SK-N-SH (cell line): ENCODE measurements at regions not wholly inside any gene's neighbourhood (a gene's known extent, or its start where the extent isn't known, plus 50 kb on each side); places are given as distances from the start of the nearest gene placed in this dataset.

Experiments
- CTCF ChIA-PET: fragments of 300-600, 350-600 bp; formaldehyde crosslinking; extraction: SDS; loops from one replicate; lab custom pipeline; 2021; lab: Yijun Ruan, JAX
- POLR2A ChIA-PET: fragments of 350-600 bp; sonication (Branson Sonifier 250); formaldehyde crosslinking; extraction: SDS; loops from one replicate; lab custom pipeline; 2020; ENCODE audit warnings: antibody characterized with exemption, inconsistent platforms; lab: Yijun Ruan, JAX
- DNase-seq: peaks from one replicate; pipeline ENCODE4 v3.0.0; 2012
- H2AFZ ChIP-seq: fragments of 200-600 bp; sonication (generic); 2 replicates; pipeline ENCODE4 v1.8.1; 2016; ENCODE audit warnings: antibody characterized with exemption, mild to moderate bottlenecking, low read depth
- H3F3A ChIP-seq: fragments of 200-600 bp; sonication (generic); replicated peaks from 2 replicates; pipeline ENCODE3; 2016; ENCODE audit warnings: antibody characterized with exemption, mild to moderate bottlenecking; ENCODE audit not compliant: insufficient read depth
- H3K27ac ChIP-seq, 2 experiments: fragments of 200-500 bp in 1 of 2; fragments of 200-600 bp in 1 of 2; sonication (Bioruptor generic) in 1 of 2; sonication (generic), shearing (Covaris generic) in 1 of 2; 2 replicates each; pipeline versions ENCODE4 v1.5.1 to v1.6.1; 2014 to 2016; ENCODE audit warnings: low read depth in 2 of 2, inconsistent platforms in 1 of 2, low read length in 1 of 2, mild to moderate bottlenecking in 1 of 2, mixed read lengths in 1 of 2
- H3K27me3 ChIP-seq: fragments of 200-600 bp; sonication (generic), shearing (Covaris generic); 2 replicates; pipeline ENCODE4 v1.6.1; 2016; ENCODE audit warnings: mixed run types; ENCODE audit not compliant: insufficient read depth
- H3K36me3 ChIP-seq, 2 experiments: fragments of 200-500 bp in 1 of 2; fragments of 200-600 bp in 1 of 2; sonication (Bioruptor generic) in 1 of 2; sonication (generic) in 1 of 2; replicated peaks in 1 of 2; 2 replicates each; pipeline versions ENCODE3 to v1.5.1; 2014 to 2016; ENCODE audit warnings: low read length in 1 of 2, mild to moderate bottlenecking in 1 of 2; ENCODE audit not compliant: insufficient read depth in 2 of 2, control insufficient read depth in 1 of 2
- H3K4me1 ChIP-seq, 2 experiments: fragments of 200-500 bp in 1 of 2; fragments of 200-600 bp in 1 of 2; sonication (Bioruptor generic) in 1 of 2; sonication (generic), shearing (Covaris generic) in 1 of 2; 2 replicates each; pipeline versions ENCODE4 v1.5.1 to v1.6.1; 2014 to 2016; ENCODE audit warnings: low read depth in 1 of 2, low read length in 1 of 2, mixed run types in 1 of 2; ENCODE audit not compliant: insufficient read depth in 2 of 2, control insufficient read depth in 1 of 2
- H3K4me2 ChIP-seq: fragments of 200-600 bp; sonication (generic), shearing (Covaris generic); 2 replicates; pipeline ENCODE4 v1.6.1; 2017; ENCODE audit warnings: mixed run types
- H3K4me3 ChIP-seq, 2 experiments: fragments of 200-500 bp in 1 of 2; fragments of 200-600 bp in 1 of 2; sonication (Bioruptor generic) in 1 of 2; sonication (generic), shearing (Covaris generic) in 1 of 2; 2 replicates each; pipeline versions ENCODE4 v1.5.1 to v1.8.1; 2014 to 2016; ENCODE audit warnings: low read depth in 2 of 2, inconsistent platforms in 1 of 2, low read length in 1 of 2, mild to moderate bottlenecking in 1 of 2, mixed read lengths in 1 of 2, moderate library complexity in 1 of 2
- H3K79me2 ChIP-seq: fragments of 200-600 bp; sonication (generic); 2 replicates; pipeline ENCODE4 v1.8.1; 2017; ENCODE audit warnings: mild to moderate bottlenecking; ENCODE audit not compliant: insufficient read depth
- H3K9ac ChIP-seq: fragments of 200-600 bp; sonication (generic); 2 replicates; pipeline ENCODE4 v1.6.1; 2017; ENCODE audit warnings: mixed run types
- H3K9me2 ChIP-seq: fragments of 200-600 bp; sonication (generic); 2 replicates; pipeline ENCODE4 v1.6.1; 2017; ENCODE audit warnings: mixed run types
- H3K9me3 ChIP-seq: fragments of 200-600 bp; sonication (generic); 2 replicates; pipeline ENCODE4 v1.6.1; 2017; ENCODE audit warnings: mixed run types, mild to moderate bottlenecking, moderate library complexity
- H4K20me1 ChIP-seq: fragments of 200-600 bp; sonication (generic); 2 replicates; pipeline ENCODE4 v1.6.1; 2017; ENCODE audit warnings: mild to moderate bottlenecking, mixed run types; ENCODE audit not compliant: insufficient read depth
- CHD2 ChIP-seq: fragments of 150-350 bp; IDR thresholded peaks from 2 replicates; pipeline ENCODE4 v1.6.1; 2018; ENCODE audit warnings: low read length; ENCODE audit not compliant: partially characterized antibody
- EP300 ChIP-seq, 2 experiments: IDR thresholded peaks; 2 replicates each; pipeline versions ENCODE4 v1.4.0 to v1.6.1; 2012; ENCODE audit warnings: borderline replicate concordance in 1 of 2, low read depth in 1 of 2, low read length in 1 of 2
- EZH2phosphoT487 ChIP-seq: fragments of 200-600 bp; sonication (generic); IDR thresholded peaks from 2 replicates; pipeline ENCODE4 v1.6.1; 2017; ENCODE audit warnings: low read depth, mixed run types, mild to moderate bottlenecking, antibody characterized with exemption, moderate library complexity, borderline replicate concordance
- FOSL2 ChIP-seq: IDR thresholded peaks from 2 replicates; pipeline ENCODE4 v1.4.0; 2012; ENCODE audit warnings: low read depth, mild to moderate bottlenecking, moderate library complexity, borderline replicate concordance
- FOXM1 ChIP-seq: IDR thresholded peaks from 2 replicates; pipeline ENCODE4 v1.4.0; 2012; ENCODE audit warnings: low read depth, mild to moderate bottlenecking
- GABPA ChIP-seq: IDR thresholded peaks from 2 replicates; pipeline ENCODE4 v1.4.0; 2012; ENCODE audit warnings: low read depth, mild to moderate bottlenecking
- GATA2 ChIP-seq: sonication (generic); formaldehyde crosslinking; IDR thresholded peaks from 2 replicates; pipeline ENCODE4 v1.5.0; 2020; ENCODE audit warnings: mild to moderate bottlenecking, missing genetic modification reagents
- IRF3 ChIP-seq: fragments of 150-350 bp; IDR thresholded peaks from 2 replicates; pipeline ENCODE4 v1.6.1; 2016; ENCODE audit warnings: mild to moderate bottlenecking, low read depth, low read length
- JUND ChIP-seq: IDR thresholded peaks from 2 replicates; pipeline ENCODE4 v1.4.0; 2012
- MAX ChIP-seq: IDR thresholded peaks from 2 replicates; pipeline ENCODE4 v1.4.0; 2012; ENCODE audit warnings: low read depth
- NFIC ChIP-seq: IDR thresholded peaks from 2 replicates; pipeline ENCODE4 v1.4.0; 2012; ENCODE audit warnings: borderline replicate concordance
- PBX3 ChIP-seq: IDR thresholded peaks from 2 replicates; pipeline ENCODE4; 2012
- POLR2AphosphoS5 ChIP-seq: IDR thresholded peaks from 2 replicates; pipeline ENCODE4 v1.6.1; 2012; ENCODE audit warnings: low read depth, low read length
- RAD21 ChIP-seq: IDR thresholded peaks from 2 replicates; pipeline ENCODE4 v1.6.1; 2012; ENCODE audit warnings: mild to moderate bottlenecking, low read length
- RFX5 ChIP-seq: IDR thresholded peaks from 2 replicates; pipeline ENCODE4 v1.6.1; 2012; ENCODE audit warnings: mild to moderate bottlenecking, improper control_type of control experiment, low read length
- RXRA ChIP-seq: IDR thresholded peaks from 2 replicates; pipeline ENCODE4 v1.4.0; 2012; ENCODE audit warnings: low read depth, mild to moderate bottlenecking, borderline replicate concordance
- TAF1 ChIP-seq: IDR thresholded peaks from 2 replicates; pipeline ENCODE4 v1.6.1; 2012; ENCODE audit warnings: low read depth, mild to moderate bottlenecking, low read length, moderate library complexity, borderline replicate concordance
- TEAD4 ChIP-seq: IDR thresholded peaks from 2 replicates; pipeline ENCODE4 v1.4.0; 2012; ENCODE audit warnings: mild to moderate bottlenecking, borderline replicate concordance; ENCODE audit not compliant: insufficient read depth
- USF1 ChIP-seq: IDR thresholded peaks from 2 replicates; pipeline ENCODE4 v1.4.0; 2012; ENCODE audit warnings: low read depth, borderline replicate concordance
- ZBTB33 ChIP-seq: IDR thresholded peaks from 2 replicates; pipeline ENCODE4 v1.4.0; 2012; ENCODE audit warnings: low read depth, borderline replicate concordance
- WGBS: methylation state at CpG from one replicate; pipeline ENCODE4 v1.1.6; 2017; ENCODE audit warnings: low lambda C conversion rate; 5-methylcytosine and 5-hydroxymethylcytosine counted together

GRCh38 chr3:6657591-6657990 lies 203.3 kb upstream of the GRM7 start:
- Histone ChIP-seq H3K79me2 (no peaks in the 10 kb centered on the region), H3K9me2 (no peaks in the 10 kb centered on the region), H3K27ac (no peak overlapping the region), H3K27me3 (no peaks in the 10 kb centered on the region), H4K20me1 (no peaks in the 10 kb centered on the region), H3F3A (no peaks in the 10 kb centered on the region), H3K4me2 (no peak overlapping the region), H3K9me3 (peaks cover 3% of the 10 kb centered on the region; the same call in 1 of the 2 replicates), H3K9ac (no peak overlapping the region), H2AFZ (no peak overlapping the region), H3K36me3 (no peaks in the 10 kb centered on the region), H3K4me3 (no peak overlapping the region), H3K4me1 (no peaks in the 10 kb centered on the region)
- WGBS, result 7% methylated on average over 2 of the region's 2 CpGs
- TF ChIP-seq CHD2 (no peak), GABPA (no peak)
- ChIA-PET CTCF (no interaction called here), POLR2A (no interaction called here)
- DNase-seq, result no peak

- no peak overlapping the region for H2AFZ ChIP-seq
- no peaks in the 10 kb centered on the region for H4K20me1 ChIP-seq
- no peak overlapping the region for H3K4me3 ChIP-seq
- H3K4me1 ChIP-seq, result no peaks in the 10 kb centered on the region
- no peaks in the 10 kb centered on the region for H3F3A ChIP-seq
- no peak overlapping the region for H3K27ac ChIP-seq
- no peaks in the 10 kb centered on the region for H3K27me3 ChIP-seq
- POLR2A ChIA-PET, result no interaction called here
- H3K79me2 ChIP-seq, result no peaks in the 10 kb centered on the region
- no peak for TF ChIP-seq RAD21
- no peak for TF ChIP-seq TEAD4
- no peak for TF ChIP-seq RFX5
- TF ChIP-seq USF1, result no peak
- no peak for TF ChIP-seq PBX3
- no peak for TF ChIP-seq FOXM1
- TF ChIP-seq MAX, result no peak
- TF ChIP-seq POLR2AphosphoS5, result no peak
- no peak for TF ChIP-seq EP300 (IDR thresholded peaks at IDR 0.05; ENCODE audit: borderline replicate concordance in 1 of 2, low read depth in 1 of 2, low read length in 1 of 2)
- no peak for TF ChIP-seq CHD2
- no peak for TF ChIP-seq RXRA
- TF ChIP-seq TAF1, result no peak
- no peak for TF ChIP-seq IRF3
- TF ChIP-seq GATA2, result no peak
- no peak for TF ChIP-seq EZH2phosphoT487
- no peak for TF ChIP-seq ZBTB33
- no peak for TF ChIP-seq JUND
- no peak for TF ChIP-seq NFIC
- no peak for TF ChIP-seq FOSL2
- no peak for TF ChIP-seq GABPA
- TF ChIP-seq, all 33 proteins: peak for 0
- CTCF ChIA-PET, result no interaction called here
- Histone ChIP-seq H3K4me2 (no peak overlapping the region), H3K36me3 (no peaks in the 10 kb centered on the region), H3K9ac (no peak overlapping the region), H3K9me3 (no peaks in the 10 kb centered on the region), H3K9me2 (no peaks in the 10 kb centered on the region)
- whole genome bisulfite sequencing, result 0% methylated on average over 1 of the region's 2 CpGs
- no peak for DNase-seq
Observed at GRCh38 chr3:6667354-6667753, 193.6 kb upstream of the GRM7 start.
